ENCODE measurements at regions not wholly inside any gene's neighbourhood (a gene's known extent, or its start where the extent isn't known, plus 50 kb on each side); places are given as distances from the start of the nearest gene placed in this dataset.

- peaks cover 10% of the 10 kb centered on the region for H3K4me1 ChIP-seq
- H3K9me3 ChIP-seq = no peaks in the 10 kb centered on the region
- TF ChIP-seq POLR2A (IDR thresholded peaks at IDR 0.05) = no peak
- TF ChIP-seq, protein P1, sequence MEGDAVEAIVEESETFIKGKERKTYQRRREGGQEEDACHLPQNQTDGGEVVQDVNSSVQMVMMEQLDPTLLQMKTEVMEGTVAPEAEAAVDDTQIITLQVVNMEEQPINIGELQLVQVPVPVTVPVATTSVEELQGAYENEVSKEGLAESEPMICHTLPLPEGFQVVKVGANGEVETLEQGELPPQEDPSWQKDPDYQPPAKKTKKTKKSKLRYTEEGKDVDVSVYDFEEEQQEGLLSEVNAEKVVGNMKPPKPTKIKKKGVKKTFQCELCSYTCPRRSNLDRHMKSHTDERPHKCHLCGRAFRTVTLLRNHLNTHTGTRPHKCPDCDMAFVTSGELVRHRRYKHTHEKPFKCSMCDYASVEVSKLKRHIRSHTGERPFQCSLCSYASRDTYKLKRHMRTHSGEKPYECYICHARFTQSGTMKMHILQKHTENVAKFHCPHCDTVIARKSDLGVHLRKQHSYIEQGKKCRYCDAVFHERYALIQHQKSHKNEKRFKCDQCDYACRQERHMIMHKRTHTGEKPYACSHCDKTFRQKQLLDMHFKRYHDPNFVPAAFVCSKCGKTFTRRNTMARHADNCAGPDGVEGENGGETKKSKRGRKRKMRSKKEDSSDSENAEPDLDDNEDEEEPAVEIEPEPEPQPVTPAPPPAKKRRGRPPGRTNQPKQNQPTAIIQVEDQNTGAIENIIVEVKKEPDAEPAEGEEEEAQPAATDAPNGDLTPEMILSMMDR (IDR thresholded peaks at IDR 0.05) = no peak
- no peak for TF ChIP-seq POLR2AphosphoS5 (IDR thresholded peaks at IDR 0.05)
- no peak for TF ChIP-seq EP300 (IDR thresholded peaks at IDR 0.05)
- H3K27ac ChIP-seq = no peak overlapping the region
- no peaks in the 10 kb centered on the region for H3K36me3 ChIP-seq
- H3K4me3 ChIP-seq = no peak overlapping the region
- DNase-seq (ENCODE audit: low spot score in 2 of 2) = no peak
- no peaks in the 10 kb centered on the region for H3K27me3 ChIP-seq
Observed at GRCh38 chr5:173812811-173813550, 75.2 kb upstream of the CPEB4 start.

GRCh38 chr5:173814053-173814452, 74.1 kb upstream of the CPEB4 start:
- Histone ChIP-seq H3K27ac (no peak overlapping the region), H3K9me3 (no peaks in the 10 kb centered on the region), H3K4me3 (no peak overlapping the region), H3K4me1 (peaks cover 10% of the 10 kb centered on the region), H3K27me3 (no peaks in the 10 kb centered on the region), H3K36me3 (no peaks in the 10 kb centered on the region)
- no peak for DNase-seq (ENCODE audit: low spot score in 2 of 2)
- TF ChIP-seq EP300 (IDR thresholded peaks at IDR 0.05) (no peak), POLR2AphosphoS5 (IDR thresholded peaks at IDR 0.05) (no peak), POLR2A (IDR thresholded peaks at IDR 0.05) (no peak)
- TF ChIP-seq, protein P1 (IDR thresholded peaks at IDR 0.05) = no peak

DNA sequence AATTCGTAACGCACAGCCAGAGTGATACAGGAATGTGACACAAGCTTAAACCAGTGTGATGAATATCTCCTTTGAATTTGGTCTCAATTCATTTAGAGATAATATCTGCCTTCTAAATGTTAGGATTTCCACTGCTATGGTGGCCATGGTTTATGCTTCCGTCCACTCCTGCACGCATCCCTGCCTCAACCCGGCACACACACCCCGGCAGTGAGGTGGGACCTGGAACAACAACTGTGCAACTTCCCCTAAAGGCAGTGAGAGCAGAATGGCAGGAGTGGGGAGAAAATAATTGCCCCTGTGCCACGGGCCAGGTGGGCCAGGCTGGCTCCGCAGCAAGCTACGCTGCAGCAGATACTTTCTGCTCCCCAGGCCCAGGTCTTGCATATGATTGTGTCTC, 72.6 kb upstream of the CPEB4 start:
- 79% methylated on average over 9 of the region's 9 CpGs for WGBS

GRCh38 chr5:173816728-173817127, 71.4 kb upstream of the CPEB4 start:
- peaks cover 10% of the 10 kb centered on the region for H3K4me1 ChIP-seq
- no peaks in the 10 kb centered on the region for H3K9me3 ChIP-seq
- no peak overlapping the region for H3K4me3 ChIP-seq
- H3K27ac ChIP-seq = no peak overlapping the region
- no peaks in the 10 kb centered on the region for H3K27me3 ChIP-seq
- 64% methylated on average over 5 of the region's 5 CpGs for WGBS
- H3K36me3 ChIP-seq = no peaks in the 10 kb centered on the region
- no peak for TF ChIP-seq EP300 (IDR thresholded peaks at IDR 0.05)
- DNase-seq (ENCODE audit: low spot score in 2 of 2) = no peak

More for the DNA sequence above, 72.6 kb upstream of the CPEB4 start:
- Histone ChIP-seq H3K4me1 (peaks cover 10% of the 10 kb centered on the region), H3K4me3 (no peak overlapping the region), H3K36me3 (no peaks in the 10 kb centered on the region), H3K27me3 (no peaks in the 10 kb centered on the region), H3K27ac (no peak overlapping the region), H3K9me3 (no peaks in the 10 kb centered on the region)
- TF ChIP-seq POLR2AphosphoS5 (IDR thresholded peaks at IDR 0.05) (no peak), EP300 (IDR thresholded peaks at IDR 0.05) (no peak), POLR2A (IDR thresholded peaks at IDR 0.05) (no peak)
- TF ChIP-seq, protein P1 (IDR thresholded peaks at IDR 0.05) = no peak
- no peak for DNase-seq (ENCODE audit: low spot score in 2 of 2)

- 84% methylated on average over 5 of the region's 5 CpGs for WGBS
- Histone ChIP-seq H3K9me3 (no peaks in the 10 kb centered on the region), H3K4me3 (no peak overlapping the region), H3K4me1 (peaks cover 10% of the 10 kb centered on the region), H3K36me3 (no peaks in the 10 kb centered on the region), H3K27ac (no peak overlapping the region), H3K27me3 (no peaks in the 10 kb centered on the region)
- TF ChIP-seq, protein P1 (IDR thresholded peaks at IDR 0.05) = no peak
- TF ChIP-seq POLR2A (IDR thresholded peaks at IDR 0.05) (no peak), POLR2AphosphoS5 (IDR thresholded peaks at IDR 0.05) (no peak), EP300 (IDR thresholded peaks at IDR 0.05) (no peak)
- DNase-seq (ENCODE audit: low spot score in 2 of 2) = no peak
Observed at GRCh38 chr5:173817561-173817960, 70.6 kb upstream of the CPEB4 start.

GRCh38 chr5:173819521-173819920, 68.6 kb upstream of the CPEB4 start:
- DNase-seq (ENCODE audit: low spot score in 2 of 2) = no peak
- Histone ChIP-seq H3K27ac (no peak overlapping the region), H3K27me3 (no peaks in the 10 kb centered on the region), H3K9me3 (no peaks in the 10 kb centered on the region), H3K4me1 (peaks cover 20% of the 10 kb centered on the region), H3K4me3 (no peak overlapping the region), H3K36me3 (no peaks in the 10 kb centered on the region)
- 93% methylated on average over 3 of the region's 3 CpGs for WGBS
- no peak for TF ChIP-seq POLR2AphosphoS5 (IDR thresholded peaks at IDR 0.05)
- TF ChIP-seq, protein P1 (IDR thresholded peaks at IDR 0.05) = no peak
- TF ChIP-seq POLR2A (IDR thresholded peaks at IDR 0.05) = no peak
- no peak for TF ChIP-seq EP300 (IDR thresholded peaks at IDR 0.05)

Data from suprapubic skin (tissue), 4 donors.